GM19468 (cell line): ENCODE measurements at regions not wholly inside any gene's neighbourhood (a gene's known extent, or its start where the extent isn't known, plus 50 kb on each side); places are given as distances from the start of the nearest gene placed in this dataset.

Source experiments
- ATAC-seq: cut with Tn5 transposase; IDR thresholded peaks from one replicate; pipeline ENCODE4 v1.9.1; 2021; ENCODE audit warnings: mild to moderate bottlenecking, moderate library complexity, moderate number of reproducible peaks; ENCODE audit not compliant: unreplicated experiment; ENCODE audit errors: extremely low read depth

- ATAC-seq, result no peak
Observed at GRCh38 chr2:207284556-207285472, 119.1 kb upstream of the KLF7 start.

- no peak for ATAC-seq
Observed at GRCh38 chr2:207285473-207285815, 119.7 kb upstream of the KLF7 start.

- ATAC-seq, result no peak
Observed at GRCh38 chr2:207286106-207286505, 120.4 kb upstream of the KLF7 start.

- ATAC-seq, result no peak
Observed at GRCh38 chr2:207288628-207289027, 122.9 kb upstream of the KLF7 start.

- ATAC-seq, result no peak
Observed at GRCh38 chr2:207289295-207290018, 123.7 kb upstream of the KLF7 start.

GRCh38 chr2:207290833-207291624 lies 125.3 kb upstream of the KLF7 start:
- no peak for ATAC-seq

- ATAC-seq, result no peak
Observed at GRCh38 chr2:207291625-207292252, 126.0 kb upstream of the KLF7 start.

GRCh38 chr2:207296265-207296948 lies 130.7 kb upstream of the KLF7 start:
- no peak for ATAC-seq

- ATAC-seq, result no peak
Observed at GRCh38 chr2:207300817-207301216, 135.1 kb upstream of the KLF7 start.

- ATAC-seq, result no peak
Observed at GRCh38 chr2:207304761-207305160, 139.0 kb upstream of the KLF7 start.

GRCh38 chr2:207308519-207309224 lies 142.9 kb upstream of the KLF7 start:
- ATAC-seq, result no peak

- no peak for ATAC-seq
Observed at GRCh38 chr2:207311316-207312005, 145.7 kb upstream of the KLF7 start.

- ATAC-seq, result no peak
Observed at GRCh38 chr2:207312006-207312356, 146.2 kb upstream of the KLF7 start.

GRCh38 chr2:207313947-207314346 lies 148.2 kb upstream of the KLF7 start:
- no peak for ATAC-seq

GRCh38 chr2:207315131-207315530 lies 149.4 kb upstream of the KLF7 start:
- ATAC-seq, result no peak

- ATAC-seq, result no peak
Observed at GRCh38 chr2:207316484-207316883, 150.7 kb upstream of the KLF7 start.

- no peak for ATAC-seq
Observed at GRCh38 chr2:207316906-207317305, 151.2 kb upstream of the KLF7 start.

GRCh38 chr2:207317378-207317984 lies 151.7 kb upstream of the KLF7 start:
- no peak for ATAC-seq
